HG02852 (cell line): ENCODE measurements at regions not wholly inside any gene's neighbourhood (a gene's known extent, or its start where the extent isn't known, plus 50 kb on each side); places are given as distances from the start of the nearest gene placed in this dataset.
"Not testable (repeated sequence)": the region's sequence is repeated elsewhere in the genome, so short reads cannot be mapped to it uniquely, and the experiment has no call there.

Source experiments
- ATAC-seq: cut with Tn5 transposase; IDR thresholded peaks from one replicate; pipeline ENCODE4 v1.9.1; 2021; ENCODE audit warnings: mild to moderate bottlenecking, moderate library complexity; ENCODE audit not compliant: unreplicated experiment

DNA sequence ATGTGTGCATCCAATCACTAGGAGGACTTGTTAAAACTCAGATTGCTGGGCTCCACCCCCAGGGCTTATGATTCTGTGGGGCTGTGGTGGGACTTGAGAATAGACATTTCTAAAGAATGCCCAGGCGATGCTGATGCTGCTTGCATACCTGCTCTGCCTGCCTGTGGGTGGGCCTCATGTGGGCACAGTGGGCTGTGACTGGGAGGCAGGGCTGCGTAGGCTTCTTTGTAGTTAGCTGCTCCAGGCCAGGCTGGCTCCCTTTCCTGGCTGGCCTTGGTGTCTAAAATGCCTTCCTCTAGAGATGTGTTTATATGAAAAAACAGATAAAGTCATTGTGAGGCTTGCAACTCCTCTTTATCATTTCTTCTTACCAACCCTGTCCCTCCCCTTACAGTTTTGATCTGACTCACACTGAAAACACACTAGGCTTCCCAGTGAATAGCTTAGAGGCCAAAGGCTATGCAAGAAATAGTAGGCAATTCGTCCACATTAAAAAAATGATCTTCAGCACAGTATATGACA is 495.5 kb upstream of the MAP3K7 start:
- no peak for ATAC-seq

DNA sequence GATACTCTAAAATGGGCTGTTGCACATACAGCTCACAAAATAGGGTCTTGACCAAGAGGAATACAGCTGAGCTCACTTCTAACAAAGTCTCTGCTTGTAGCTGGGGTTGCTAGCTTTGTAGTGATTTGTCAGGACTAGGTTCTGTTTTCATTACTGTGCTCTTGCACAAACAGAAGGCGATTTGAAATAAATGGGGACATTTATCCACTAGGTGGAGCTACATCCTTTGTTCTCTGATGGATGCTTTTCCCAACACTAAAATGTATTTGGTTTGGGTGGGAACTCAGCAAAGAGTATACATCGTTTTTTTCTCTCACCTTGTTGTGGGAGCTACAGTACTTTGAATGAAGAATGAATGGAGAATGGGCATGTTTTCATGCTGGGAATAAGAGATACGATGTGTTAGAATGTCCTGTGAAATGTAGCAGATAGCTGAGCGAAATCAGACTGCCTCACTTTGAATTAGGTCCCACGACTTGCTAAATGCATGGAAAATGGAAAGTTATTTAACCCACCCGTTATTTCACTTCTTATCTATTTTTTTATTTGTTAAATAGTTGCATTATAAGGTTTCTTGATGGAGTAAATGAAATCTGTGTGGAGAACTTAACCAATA is 494.7 kb upstream of the MAP3K7 start:
- ATAC-seq: peak; percentile 58

DNA sequence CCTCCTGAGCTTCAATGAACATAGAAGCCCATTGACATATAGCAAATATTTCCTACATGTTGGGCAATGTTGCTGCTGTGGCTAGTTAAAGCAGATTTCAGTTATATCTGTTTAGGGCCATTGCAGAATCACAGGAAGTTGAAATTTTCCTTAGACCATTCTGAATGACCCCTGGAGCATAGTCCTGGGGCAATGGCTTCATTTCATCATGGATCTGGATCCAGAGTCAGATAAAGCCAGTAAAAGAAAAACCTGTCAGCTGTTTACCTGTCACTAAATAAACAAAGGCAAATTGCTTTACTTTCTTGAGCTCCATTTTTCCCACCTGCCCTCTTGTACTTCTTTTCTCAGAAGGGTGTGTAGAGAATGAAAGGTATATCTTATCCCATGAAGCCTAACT is 494.0 kb upstream of the MAP3K7 start:
- no peak for ATAC-seq

DNA sequence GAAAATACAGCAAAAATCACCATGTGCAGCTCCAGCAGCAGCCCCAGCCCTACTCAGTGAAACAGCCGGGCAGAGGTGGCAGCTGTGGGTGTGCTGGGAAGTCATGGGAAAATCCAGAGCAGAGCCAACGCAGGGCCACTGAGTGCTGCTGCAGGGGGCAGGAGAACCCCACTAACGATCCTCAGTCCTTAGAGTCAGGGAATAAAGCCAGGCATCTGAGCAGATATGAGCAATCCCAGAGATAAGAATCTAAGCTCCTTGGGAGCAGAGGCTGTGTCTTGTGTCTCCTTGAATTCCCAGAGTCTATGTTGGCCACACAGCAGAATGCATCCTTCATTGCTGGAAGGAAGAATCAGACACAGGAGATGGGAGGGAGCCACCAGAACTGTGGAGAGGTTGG is 493.1 kb upstream of the MAP3K7 start:
- no peak for ATAC-seq

DNA sequence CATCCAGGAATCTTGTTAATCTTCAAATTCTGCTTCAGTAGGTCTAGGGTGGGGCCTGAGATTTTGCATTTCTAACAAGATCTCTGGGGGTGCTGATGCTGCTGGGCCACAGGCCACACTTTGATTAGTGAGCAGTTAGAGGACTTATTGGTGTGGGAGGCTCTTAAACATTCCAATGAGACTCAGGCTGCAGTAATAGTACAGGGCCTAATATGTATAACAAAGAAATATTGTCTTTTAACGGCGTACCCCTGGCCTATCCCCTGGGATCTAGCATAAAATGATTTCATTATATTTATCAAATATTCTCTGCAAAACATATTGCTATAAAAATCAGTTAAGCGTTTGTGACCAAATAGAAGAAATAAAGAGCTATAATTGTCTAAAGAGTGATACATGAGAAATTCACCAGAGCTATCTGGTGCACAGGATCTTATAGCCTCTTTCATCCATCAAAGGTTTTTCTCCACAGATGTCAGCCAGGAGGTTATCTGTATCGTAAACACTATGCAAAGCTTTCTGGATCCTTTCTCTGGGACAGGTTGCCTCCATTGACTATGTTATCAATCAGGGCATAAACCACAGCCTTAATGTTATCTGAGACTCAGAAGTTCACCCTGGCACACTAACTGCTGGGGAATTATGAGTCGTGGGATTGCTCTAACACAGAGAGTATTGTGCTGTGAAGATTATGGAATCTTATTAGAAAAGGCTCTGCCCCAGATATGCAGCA is 488.5 kb upstream of the MAP3K7 start:
- no peak for ATAC-seq

DNA sequence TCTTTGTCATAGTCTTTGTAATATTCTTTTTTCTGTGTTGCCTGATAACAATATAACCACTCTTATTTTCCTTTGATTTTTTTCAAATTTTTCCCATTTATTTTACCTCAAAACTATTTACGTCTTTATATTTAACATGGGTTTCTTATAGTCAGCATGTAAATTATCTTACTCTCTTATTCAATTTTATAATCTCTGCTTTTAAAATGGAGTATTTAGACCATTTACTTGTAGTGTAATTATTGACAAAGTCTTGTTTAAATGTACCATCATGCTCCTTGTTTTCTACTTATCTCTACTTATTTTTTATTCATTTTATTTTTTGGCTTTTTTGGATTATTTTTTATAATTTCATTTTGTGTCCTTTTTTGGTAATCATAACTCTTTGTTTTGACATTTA is 476.5 kb upstream of the MAP3K7 start:
- no peak for ATAC-seq

DNA sequence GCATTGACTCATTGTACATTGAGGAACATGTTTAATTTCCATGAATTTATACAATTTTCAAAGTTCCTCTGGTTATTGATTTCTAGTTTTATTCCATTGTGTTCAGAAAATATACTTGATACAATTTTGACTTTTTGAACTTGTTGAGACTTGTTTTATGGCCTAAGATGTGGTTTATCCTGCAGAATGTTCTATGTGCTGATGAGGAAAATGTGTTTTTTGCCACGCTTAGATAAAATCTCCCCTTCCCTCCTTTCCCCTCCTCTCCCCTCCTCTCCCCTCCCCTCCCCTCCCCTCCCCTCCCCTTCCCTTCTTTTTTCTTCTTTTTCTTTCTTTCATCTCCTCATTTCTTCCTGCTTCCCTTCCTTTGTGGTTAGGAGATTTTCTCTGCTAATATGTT is 470.8 kb upstream of the MAP3K7 start:
- no peak for ATAC-seq

DNA sequence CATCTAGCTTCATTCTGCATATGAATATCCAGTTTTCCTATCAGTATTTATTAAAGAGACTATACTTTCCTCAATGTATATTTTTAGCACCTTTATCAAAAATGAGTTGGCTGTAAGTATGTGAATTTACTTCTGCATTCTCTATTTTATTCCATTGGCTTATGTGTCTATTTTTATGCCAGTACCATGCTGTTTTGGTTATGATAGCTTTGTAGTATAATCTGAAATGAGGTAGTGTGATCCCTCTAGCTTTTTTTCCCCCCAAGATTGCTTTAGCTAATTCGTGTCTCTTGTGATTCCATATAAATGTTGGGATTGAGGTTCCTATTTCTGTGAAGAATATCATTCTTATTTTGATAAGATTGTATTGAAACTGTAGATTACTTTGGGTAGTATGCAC is 469.1 kb upstream of the MAP3K7 start:
- no peak for ATAC-seq

DNA sequence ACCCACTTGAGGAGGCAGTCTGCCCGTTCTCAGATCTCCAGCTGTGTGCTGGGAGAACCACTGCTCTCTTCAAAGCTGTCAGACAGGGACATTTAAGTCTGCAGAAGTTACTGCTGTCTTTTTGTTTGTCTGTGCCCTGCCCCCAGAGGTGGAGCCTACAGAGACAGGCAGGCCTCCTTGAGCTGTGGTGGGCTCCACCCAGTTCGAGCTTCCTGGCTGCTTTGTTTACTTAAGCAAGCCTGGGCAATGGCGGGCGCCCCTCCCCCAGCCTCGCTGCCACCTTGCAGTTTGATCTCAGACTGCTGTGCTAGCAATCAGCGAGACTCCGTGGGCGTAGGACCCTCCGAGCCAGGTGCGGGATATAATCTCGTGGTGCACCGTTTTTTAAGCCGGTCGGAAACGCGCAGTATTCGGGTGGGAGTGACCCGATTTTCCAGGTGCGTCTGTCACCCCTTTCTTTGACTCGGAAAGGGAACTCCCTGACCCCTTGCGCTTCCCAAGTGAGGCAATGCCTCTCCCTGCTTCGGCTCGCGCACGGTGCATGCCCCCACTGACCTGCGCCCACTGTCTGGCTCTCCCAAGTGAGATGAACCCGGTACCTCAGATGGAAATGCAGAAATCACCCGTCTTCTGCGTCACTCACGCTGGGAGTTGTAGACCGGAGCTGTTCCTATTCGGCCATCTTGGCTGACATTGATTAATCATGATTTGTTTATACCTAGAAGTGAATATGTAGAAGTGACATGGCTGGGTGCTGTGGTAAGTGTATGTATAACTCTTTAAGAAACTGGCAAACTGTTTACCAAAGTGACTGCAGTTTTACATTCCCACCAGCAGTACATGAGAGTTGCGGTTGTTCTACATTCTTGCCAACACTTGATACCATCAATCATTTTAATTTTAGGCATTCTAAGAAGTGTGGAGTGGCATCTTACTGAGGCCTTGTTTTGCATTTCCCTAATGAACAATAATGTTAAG is 465.9 kb upstream of the MAP3K7 start:
- not testable (repeated sequence) for ATAC-seq

DNA sequence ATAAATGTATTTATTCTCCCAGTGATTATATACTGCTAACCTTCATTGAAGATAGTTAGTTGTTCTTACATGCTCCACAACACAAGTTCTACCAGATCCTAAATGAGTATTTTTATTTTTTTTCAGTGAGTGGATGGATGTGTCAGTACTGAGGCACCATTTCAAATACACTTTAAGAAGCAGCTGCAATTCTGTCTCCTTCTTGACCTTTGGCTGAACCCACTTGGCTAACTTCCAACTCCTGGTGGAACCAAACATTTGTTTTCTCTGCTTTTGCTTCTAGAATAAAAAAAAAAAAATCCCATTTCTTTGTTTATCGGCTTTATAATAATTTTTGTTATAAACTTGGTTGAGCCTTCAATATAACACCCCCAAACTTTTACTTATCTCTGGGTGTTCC is 458.3 kb upstream of the MAP3K7 start:
- ATAC-seq: no peak

DNA sequence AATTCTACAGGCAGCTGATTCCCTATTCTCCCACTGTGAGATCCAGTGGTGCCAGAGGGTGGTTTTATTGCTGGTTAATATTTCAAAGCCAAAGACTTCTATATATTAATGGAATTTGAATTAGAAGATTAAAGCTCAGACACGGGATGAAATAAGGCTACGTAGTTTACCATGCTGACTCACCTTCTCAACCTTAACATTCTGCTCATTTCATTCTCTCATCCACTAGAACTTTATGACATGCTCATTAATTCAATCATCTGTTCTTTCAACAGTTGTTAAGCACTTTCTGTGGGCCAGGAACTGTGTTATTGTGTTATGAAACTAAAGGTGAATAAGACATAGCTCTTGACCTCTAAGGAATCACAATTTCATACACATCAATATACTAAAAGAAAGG is 456.9 kb upstream of the MAP3K7 start:
- ATAC-seq: no peak

DNA sequence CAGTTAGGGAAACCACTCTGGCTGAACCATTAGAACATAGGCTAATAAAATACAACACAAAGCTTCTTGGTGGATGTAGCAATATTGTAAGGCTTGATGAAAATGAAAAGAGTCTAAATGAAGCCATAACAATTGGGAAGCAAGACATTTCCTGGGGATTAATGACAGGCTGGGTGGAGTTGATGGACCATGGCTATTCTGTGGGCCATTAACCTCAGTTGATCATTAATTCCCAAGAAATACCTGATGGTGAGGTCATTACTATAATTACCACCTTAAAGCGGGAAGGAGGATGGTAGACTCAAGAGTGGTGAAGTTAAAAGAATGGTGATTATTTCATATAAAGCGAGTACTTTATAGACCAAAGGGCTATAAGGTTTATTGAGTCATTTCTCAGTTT is 455.8 kb upstream of the MAP3K7 start:
- no peak for ATAC-seq

DNA sequence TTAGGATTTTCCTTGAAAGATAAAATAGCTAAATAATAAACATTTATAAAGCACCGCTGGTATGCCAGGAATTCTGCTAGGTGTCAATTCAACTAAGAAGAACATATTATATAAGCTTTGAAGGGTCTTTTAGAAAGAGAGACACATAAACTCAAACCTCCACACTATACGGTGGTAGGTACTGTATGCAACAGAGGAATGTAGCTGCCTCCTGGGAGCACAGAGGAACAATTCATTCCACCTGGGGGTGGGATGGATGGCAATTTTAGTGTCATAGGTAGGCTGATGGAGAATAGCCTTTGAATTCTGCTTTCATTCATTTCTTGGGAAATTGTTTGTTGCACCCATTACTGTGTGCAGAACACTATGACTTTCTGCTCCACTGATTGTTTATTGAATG is 447.1 kb upstream of the MAP3K7 start:
- no peak for ATAC-seq

DNA sequence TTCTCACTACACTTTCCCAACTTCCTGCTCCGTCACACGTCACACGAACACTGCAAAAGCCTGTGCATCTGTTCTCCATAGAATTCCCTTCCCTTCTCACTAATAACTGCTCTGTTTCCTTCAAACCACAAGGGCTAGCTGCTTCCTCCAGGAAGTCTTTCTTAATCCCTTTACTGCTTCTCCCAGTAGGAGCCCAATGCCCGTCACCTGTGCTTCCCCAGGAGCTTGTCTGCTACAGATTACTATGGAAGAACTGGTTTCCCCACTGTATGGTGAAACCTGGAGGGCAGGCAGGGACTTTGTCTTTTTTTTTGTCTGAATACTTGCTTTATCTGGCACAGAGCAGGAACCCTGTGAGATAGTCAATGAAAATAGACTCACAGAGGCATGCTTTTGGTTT is 444.7 kb upstream of the MAP3K7 start:
- no peak for ATAC-seq

DNA sequence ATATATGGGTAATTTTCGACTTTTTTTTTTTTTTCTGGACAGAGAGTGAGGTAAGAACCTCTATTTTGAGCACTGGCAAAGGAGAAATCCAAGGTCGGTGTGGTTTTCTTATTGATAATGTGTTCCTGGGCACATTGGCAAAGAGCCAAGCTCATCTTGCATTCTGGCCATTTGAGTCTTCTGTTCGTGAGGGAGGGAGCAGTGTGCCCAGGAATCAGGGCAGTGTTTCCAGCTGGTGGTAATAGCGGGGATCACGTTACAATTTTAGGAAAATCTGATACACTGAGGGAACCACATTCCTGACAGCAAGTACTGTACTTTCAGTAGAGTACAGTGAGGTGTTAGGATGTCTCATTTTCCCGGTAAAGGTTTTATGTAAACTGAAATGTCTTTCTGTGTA is 442.3 kb upstream of the MAP3K7 start:
- ATAC-seq: no peak

DNA sequence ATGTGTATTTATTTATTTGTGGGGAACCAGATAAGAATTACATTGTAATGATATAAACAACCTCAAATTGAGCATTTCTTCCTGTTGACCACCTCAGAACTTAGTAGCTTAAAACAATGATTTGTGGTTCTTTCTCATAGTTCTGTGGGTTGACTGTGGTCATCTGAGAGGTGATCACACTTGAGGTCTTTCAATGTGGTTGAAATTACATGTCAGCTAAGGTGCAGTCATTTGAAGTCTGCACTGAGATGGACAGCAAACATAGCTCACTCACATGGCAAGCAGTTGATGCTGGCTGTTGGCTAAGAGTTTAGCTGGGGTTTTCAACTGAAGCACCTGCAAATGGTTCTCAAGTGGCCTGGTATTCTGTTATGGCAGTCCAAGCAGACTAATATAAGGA is 436.7 kb upstream of the MAP3K7 start:
- ATAC-seq: no peak

DNA sequence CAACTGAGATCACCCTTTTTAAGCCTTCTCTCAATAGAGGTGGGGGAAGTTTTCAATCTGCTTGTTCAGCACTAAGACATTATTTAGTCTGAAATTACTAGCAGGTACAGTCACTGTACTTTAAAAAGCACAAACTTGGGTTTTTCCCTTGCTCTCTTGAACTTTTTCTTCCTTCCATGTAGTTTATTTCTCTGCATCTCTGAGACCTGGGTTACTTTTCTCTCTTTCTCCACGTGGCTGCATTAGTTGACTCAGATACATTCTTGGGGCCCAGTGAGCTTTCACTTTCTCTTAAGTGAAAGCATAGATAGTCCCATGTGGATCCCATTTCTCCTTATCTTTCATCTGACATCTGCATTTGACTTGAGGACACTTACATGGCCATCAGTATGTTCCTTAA is 433.9 kb upstream of the MAP3K7 start:
- peak; percentile 92 for ATAC-seq

DNA sequence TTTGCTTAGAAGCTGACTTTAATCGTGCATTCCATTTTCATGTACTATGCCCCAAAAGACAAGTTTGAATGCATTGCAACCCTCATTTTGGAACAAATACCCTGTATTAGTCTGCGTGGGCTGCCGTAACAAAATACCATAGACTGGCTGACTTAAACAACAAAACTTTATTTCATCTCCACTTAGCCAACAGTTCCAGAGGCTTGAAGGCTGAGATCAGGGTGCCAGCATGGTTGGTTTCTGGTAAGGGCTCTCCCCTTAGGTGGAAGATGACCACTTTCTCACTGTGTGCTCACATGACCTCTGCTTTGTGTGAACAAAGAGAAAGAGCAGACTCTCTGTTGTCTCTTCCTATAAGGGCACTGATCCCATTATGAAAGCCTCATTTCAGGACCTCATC is 431.7 kb upstream of the MAP3K7 start:
- no peak for ATAC-seq

DNA sequence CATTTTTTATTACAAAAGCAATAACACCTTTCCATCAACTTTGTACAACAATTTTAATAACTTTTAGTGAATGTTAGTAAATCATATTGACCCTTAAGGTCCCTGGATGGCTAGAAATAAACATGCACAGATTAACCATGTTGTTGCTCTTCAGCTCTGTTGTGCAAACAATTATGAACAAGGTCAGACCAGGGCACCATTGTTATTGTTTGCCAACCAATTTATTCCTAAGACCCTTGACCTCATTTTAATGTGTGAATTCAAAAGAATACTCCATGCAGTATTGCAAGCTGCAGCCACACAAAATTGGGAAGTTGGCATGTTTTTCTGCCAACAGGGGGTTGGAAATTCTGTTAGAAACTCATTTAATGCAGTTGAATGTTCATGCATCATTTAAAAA is 426.6 kb upstream of the MAP3K7 start:
- no peak for ATAC-seq

DNA sequence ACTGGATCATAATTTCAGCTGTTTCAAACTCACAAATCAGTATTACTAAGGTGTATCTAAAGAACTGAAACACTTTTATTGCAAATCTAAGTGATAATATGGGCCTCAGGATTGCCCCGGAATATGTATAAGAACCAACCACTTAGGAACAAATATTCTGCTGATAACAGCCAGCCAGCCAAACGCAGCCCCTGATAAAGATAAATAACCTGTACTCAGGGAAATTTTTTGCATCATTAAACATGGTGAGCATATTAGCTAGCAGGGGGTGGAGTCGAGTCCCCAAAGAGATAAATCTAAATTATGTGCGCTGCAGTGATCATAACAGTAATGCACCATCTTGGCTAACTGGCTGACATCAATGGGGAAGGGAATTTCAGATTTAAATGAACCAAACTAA is 410.2 kb upstream of the MAP3K7 start:
- ATAC-seq: no peak

DNA sequence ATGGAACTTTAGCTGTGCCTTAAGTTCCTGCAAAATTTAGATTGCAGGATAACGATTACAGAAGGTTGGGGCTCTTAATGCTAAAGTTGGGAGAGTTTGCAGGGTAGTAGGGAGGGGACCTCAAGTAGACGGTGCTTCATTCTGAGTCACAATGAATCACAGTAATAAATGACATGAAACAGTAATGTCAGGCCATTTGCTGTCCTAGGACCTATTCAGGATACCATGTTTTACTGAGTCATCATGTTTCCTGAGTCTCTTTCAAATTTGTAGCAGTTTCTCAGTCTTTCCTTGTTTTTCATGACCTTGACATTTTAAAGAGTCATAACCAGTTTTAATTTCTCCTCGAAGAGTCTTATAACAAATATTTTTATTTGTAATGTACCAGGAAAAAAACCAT is 406.9 kb upstream of the MAP3K7 start:
- no peak for ATAC-seq

DNA sequence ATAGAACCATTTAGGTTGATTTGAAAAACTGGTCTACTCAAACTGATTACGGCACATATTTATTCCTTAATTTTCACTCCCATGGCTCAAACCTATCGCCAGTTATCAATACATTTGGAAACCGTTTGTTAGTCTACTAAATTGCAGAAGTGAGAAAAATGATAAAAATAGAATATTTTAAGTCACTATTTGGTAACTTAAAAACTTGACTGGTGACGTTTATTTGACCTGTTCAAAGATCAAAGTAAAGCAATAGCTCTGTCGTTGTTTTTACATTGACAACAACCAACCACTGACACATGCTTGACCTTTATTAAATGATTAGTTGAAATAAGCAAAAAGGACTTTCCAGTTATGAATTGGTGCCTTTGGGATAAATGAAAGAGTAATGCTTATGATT is 402.9 kb upstream of the MAP3K7 start:
- no peak for ATAC-seq
